Hepatocyte (in vitro differentiated cells): ENCODE measurements at regions not wholly inside any gene's neighbourhood (a gene's known extent, or its start where the extent isn't known, plus 50 kb on each side); places are given as distances from the start of the nearest gene placed in this dataset.

ENCODE experiments used
- DNase-seq: peaks from one replicate; pipeline ENCODE4 v3.0.0-alpha.2; 2016; ENCODE audit warnings: low spot score
- H2AFZ ChIP-seq: fragments of 200-600 bp; sonication (generic); 2 replicates; pipeline ENCODE4 v1.6.0; 2016; ENCODE audit warnings: antibody characterized with exemption, mild to moderate bottlenecking
- H3K27ac ChIP-seq: fragments of 200-600 bp; sonication (generic); 2 replicates; pipeline ENCODE4 v1.5.1; 2016; ENCODE audit warnings: mild to moderate bottlenecking
- H3K27me3 ChIP-seq: fragments of 200-600 bp; sonication (generic); 2 replicates; pipeline ENCODE4 v1.6.1; 2016
- H3K36me3 ChIP-seq: fragments of 200-600 bp; sonication (generic); replicated peaks from 2 replicates; pipeline ENCODE4 v1.5.1; 2016; ENCODE audit warnings: low read depth; ENCODE audit not compliant: insufficient read depth
- H3K4me1 ChIP-seq: fragments of 200-600 bp; sonication (generic); 2 replicates; pipeline ENCODE4 v1.5.1; 2016; ENCODE audit warnings: mild to moderate bottlenecking, moderate library complexity; ENCODE audit not compliant: insufficient read depth
- H3K4me2 ChIP-seq: fragments of 200-600 bp; sonication (generic); 2 replicates; pipeline ENCODE4 v1.6.0; 2016
- H3K4me3 ChIP-seq: fragments of 200-600 bp; sonication (generic); 2 replicates; pipeline ENCODE4 v1.5.1; 2016; ENCODE audit warnings: mild to moderate bottlenecking
- H3K79me2 ChIP-seq: fragments of 200-600 bp; sonication (generic); 2 replicates; pipeline ENCODE4 v1.6.0; 2017; ENCODE audit warnings: mild to moderate bottlenecking
- H3K9me2 ChIP-seq: fragments of 200-600 bp; sonication (generic); replicated peaks from 2 replicates; pipeline ENCODE4 v1.6.0; 2017; ENCODE audit warnings: mild to moderate bottlenecking; ENCODE audit not compliant: insufficient read depth
- H3K9me3 ChIP-seq: fragments of 200-600 bp; sonication (generic); 2 replicates; pipeline ENCODE4 v1.5.1; 2016; ENCODE audit warnings: low read depth, mild to moderate bottlenecking
- H4K20me1 ChIP-seq: fragments of 200-600 bp; sonication (generic); 2 replicates; pipeline ENCODE4 v1.6.0; 2016; ENCODE audit warnings: mild to moderate bottlenecking; ENCODE audit not compliant: insufficient read depth, poor library complexity, severe bottlenecking
- EZH2 ChIP-seq: fragments of 200-600 bp; sonication (generic); IDR thresholded peaks from 2 replicates; pipeline ENCODE4 v1.6.1; 2016; ENCODE audit warnings: antibody characterized with exemption, mild to moderate bottlenecking, borderline replicate concordance
- EZH2phosphoT487 ChIP-seq: fragments of 200-600 bp; sonication (generic); IDR thresholded peaks from one replicate; pipeline ENCODE4 v1.6.1; 2018; ENCODE audit warnings: antibody characterized with exemption, mild to moderate bottlenecking, low read depth, moderate library complexity; ENCODE audit not compliant: unreplicated experiment, severe bottlenecking
- WGBS: methylation state at CpG from one replicate; pipeline ENCODE4 v1.1.6; 2016; ENCODE audit warnings: low lambda C conversion rate; ENCODE audit errors: missing lambda C conversion rate; 5-methylcytosine and 5-hydroxymethylcytosine counted together
- TF ChIP-seq, protein P1 (sequence below): fragments of 200-600 bp; sonication (generic); IDR thresholded peaks from 2 replicates; pipeline ENCODE4 v1.5.1; 2016; ENCODE audit warnings: antibody characterized with exemption, mild to moderate bottlenecking; ENCODE audit not compliant: poor library complexity

DNA sequence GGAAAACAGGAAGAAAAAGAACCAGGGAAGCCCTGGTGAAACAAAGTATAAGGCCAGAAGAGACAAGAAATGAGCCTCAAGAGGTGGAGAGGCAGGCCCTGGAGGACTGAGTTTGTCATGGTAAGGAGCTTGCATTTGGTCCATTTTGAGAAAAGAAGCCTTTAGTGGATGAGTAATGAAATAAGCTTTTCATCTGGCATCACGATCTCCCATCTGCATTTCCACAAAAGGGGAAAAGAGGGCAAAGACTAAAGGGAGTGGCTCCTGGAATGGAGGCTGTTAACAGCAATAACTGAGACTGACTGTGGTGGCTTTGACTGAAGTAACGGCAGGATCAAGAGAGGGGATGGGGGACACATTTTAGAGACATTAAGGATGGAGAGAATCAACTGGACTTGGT is 148.8 kb upstream of the NBEA start:
- WGBS = 91% methylated on average over 2 of the region's 2 CpGs

DNA sequence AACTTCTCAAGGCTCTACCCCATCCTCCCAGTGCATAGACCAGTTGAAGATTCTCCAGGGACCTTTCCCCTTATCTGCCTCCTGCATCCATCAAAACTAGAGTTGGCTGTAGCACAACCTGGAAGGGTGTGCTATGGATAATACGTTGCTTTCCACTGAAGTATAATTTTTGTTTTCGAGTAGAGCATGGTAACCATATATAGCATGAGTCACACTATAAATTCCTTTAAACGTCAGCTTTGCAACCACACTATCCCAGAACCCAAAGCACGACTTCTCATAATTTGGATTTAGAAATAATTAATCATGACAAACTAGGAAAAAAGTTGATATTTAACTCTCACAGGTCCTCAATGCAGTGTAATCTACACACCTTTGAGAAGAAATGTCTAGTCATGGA is 138.3 kb upstream of the NBEA start:
- TF ChIP-seq, protein P1, sequence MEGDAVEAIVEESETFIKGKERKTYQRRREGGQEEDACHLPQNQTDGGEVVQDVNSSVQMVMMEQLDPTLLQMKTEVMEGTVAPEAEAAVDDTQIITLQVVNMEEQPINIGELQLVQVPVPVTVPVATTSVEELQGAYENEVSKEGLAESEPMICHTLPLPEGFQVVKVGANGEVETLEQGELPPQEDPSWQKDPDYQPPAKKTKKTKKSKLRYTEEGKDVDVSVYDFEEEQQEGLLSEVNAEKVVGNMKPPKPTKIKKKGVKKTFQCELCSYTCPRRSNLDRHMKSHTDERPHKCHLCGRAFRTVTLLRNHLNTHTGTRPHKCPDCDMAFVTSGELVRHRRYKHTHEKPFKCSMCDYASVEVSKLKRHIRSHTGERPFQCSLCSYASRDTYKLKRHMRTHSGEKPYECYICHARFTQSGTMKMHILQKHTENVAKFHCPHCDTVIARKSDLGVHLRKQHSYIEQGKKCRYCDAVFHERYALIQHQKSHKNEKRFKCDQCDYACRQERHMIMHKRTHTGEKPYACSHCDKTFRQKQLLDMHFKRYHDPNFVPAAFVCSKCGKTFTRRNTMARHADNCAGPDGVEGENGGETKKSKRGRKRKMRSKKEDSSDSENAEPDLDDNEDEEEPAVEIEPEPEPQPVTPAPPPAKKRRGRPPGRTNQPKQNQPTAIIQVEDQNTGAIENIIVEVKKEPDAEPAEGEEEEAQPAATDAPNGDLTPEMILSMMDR = no peak
- TF ChIP-seq EZH2 (no peak), EZH2phosphoT487 (no peak)
- Histone ChIP-seq H4K20me1 (no peaks in the 10 kb centered on the region), H3K36me3 (no peaks in the 10 kb centered on the region), H3K9me3 (no peaks in the 10 kb centered on the region), H3K4me1 (no peaks in the 10 kb centered on the region), H3K9me2 (no peaks in the 10 kb centered on the region), H3K4me3 (no peak overlapping the region), H3K27ac (no peak overlapping the region), H3K27me3 (no peaks in the 10 kb centered on the region), H3K79me2 (no peaks in the 10 kb centered on the region), H3K4me2 (no peak overlapping the region), H2AFZ (no peak overlapping the region)
- DNase-seq = no peak
- WGBS = 89% methylated on average over 4 of the region's 4 CpGs

More for the DNA sequence above, 148.8 kb upstream of the NBEA start:
- Histone ChIP-seq H3K4me1 (no peaks in the 10 kb centered on the region), H3K9me2 (no peaks in the 10 kb centered on the region), H3K4me3 (no peak overlapping the region), H3K27me3 (no peaks in the 10 kb centered on the region), H3K9me3 (no peaks in the 10 kb centered on the region), H3K4me2 (no peak overlapping the region), H3K27ac (no peak overlapping the region), H2AFZ (no peak overlapping the region), H3K36me3 (no peaks in the 10 kb centered on the region), H3K79me2 (no peaks in the 10 kb centered on the region), H4K20me1 (no peaks in the 10 kb centered on the region)
- no peak for DNase-seq
- no peak for TF ChIP-seq EZH2phosphoT487
- TF ChIP-seq, protein P1 = no peak
- no peak for TF ChIP-seq EZH2

DNA sequence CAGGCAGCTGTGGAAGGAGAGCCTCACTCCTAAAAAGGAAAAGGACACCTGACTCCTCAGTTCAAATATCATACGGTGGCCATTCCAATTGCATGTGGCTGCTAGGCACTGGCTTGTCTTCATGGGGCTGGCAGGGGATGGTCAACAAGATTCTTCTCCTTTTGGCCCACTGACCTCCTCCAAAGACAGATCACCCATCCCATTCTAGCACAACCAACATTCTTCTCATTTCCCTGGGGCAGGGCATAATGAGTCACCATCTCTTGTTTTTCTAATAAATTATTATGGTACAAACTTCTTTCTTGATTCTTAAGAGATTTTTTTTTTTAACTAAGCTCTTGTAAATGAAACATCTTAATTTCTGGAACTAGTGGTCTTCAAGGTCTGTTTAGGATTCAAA is 136.7 kb upstream of the NBEA start:
- H3K27ac ChIP-seq = no peak overlapping the region
- no peaks in the 10 kb centered on the region for H3K36me3 ChIP-seq
- no peaks in the 10 kb centered on the region for H3K79me2 ChIP-seq
- H3K4me1 ChIP-seq = no peaks in the 10 kb centered on the region
- no peak overlapping the region for H2AFZ ChIP-seq
- no peaks in the 10 kb centered on the region for H3K9me3 ChIP-seq
- no peaks in the 10 kb centered on the region for H4K20me1 ChIP-seq
- H3K27me3 ChIP-seq = no peaks in the 10 kb centered on the region
- 94% methylated on average over 1 of the region's 1 CpG for WGBS
- no peaks in the 10 kb centered on the region for H3K9me2 ChIP-seq
- no peak overlapping the region for H3K4me3 ChIP-seq
- TF ChIP-seq, protein P1 = no peak
- no peak for TF ChIP-seq EZH2phosphoT487
- TF ChIP-seq EZH2 = no peak
- no peak for DNase-seq
- no peak overlapping the region for H3K4me2 ChIP-seq

DNA sequence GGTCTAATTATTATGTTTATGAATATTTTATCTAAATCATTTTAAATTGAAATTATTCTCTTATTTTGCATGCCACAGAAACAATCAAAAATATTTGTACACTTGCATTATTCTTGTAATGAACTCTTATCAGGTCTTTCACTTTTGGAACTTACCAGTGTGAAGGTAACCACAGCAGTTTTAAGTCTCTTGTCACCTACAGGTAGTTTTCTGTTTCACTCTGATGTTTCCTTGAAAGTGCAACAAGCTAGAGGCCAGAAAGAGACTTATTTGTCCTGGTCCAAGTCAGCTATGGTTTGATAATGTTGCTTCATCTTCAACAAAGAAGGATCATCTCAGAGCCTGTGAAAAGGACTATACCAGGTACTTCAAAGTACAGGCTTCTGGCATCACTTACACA is 133.4 kb upstream of the NBEA start:
- H3K36me3 ChIP-seq = no peaks in the 10 kb centered on the region
- no peaks in the 10 kb centered on the region for H3K27me3 ChIP-seq
- no peak overlapping the region for H3K4me3 ChIP-seq
- H3K9me3 ChIP-seq = no peaks in the 10 kb centered on the region
- H4K20me1 ChIP-seq = no peaks in the 10 kb centered on the region
- H2AFZ ChIP-seq = no peak overlapping the region
- H3K9me2 ChIP-seq = no peaks in the 10 kb centered on the region
- H3K4me1 ChIP-seq = no peaks in the 10 kb centered on the region
- no peaks in the 10 kb centered on the region for H3K79me2 ChIP-seq
- H3K4me2 ChIP-seq = no peak overlapping the region
- TF ChIP-seq, protein P1 = no peak
- no peak for TF ChIP-seq EZH2phosphoT487
- TF ChIP-seq EZH2 = no peak
- no peak overlapping the region for H3K27ac ChIP-seq
- DNase-seq = no peak
